ENCODE measurements at regions not wholly inside any gene's neighbourhood (a gene's known extent, or its start where the extent isn't known, plus 50 kb on each side); places are given as distances from the start of the nearest gene placed in this dataset.

GRCh38 chr13:109883181-109884180 lies 97.1 kb upstream of the IRS2 start:
- Histone ChIP-seq H3K4me1 (ENCODE audit: control insufficient read depth, insufficient read depth, low read length) (no peaks in the 10 kb centered on the region), H3K36me3 (ENCODE audit: control insufficient read depth, insufficient read depth, low read length) (no peaks in the 10 kb centered on the region), H3K27me3 (ENCODE audit: control insufficient read depth, insufficient read depth, low read length) (no peaks in the 10 kb centered on the region), H3K9me3 (ENCODE audit: control insufficient read depth, insufficient read depth, low read length) (no peaks in the 10 kb centered on the region), H3K4me3 (ENCODE audit: low read depth, low read length) (no peak overlapping the region), H3K9ac (ENCODE audit: low read depth, low read length) (no peak overlapping the region), H3K27ac (ENCODE audit: low read depth, low read length) (no peak overlapping the region)

- H3K27ac ChIP-seq (ENCODE audit: low read depth, low read length) = no peak overlapping the region
- H3K4me3 ChIP-seq (ENCODE audit: low read depth, low read length) = no peak overlapping the region
- H3K9ac ChIP-seq (ENCODE audit: low read depth, low read length) = no peak overlapping the region
- no peaks in the 10 kb centered on the region for H3K9me3 ChIP-seq (ENCODE audit: control insufficient read depth, insufficient read depth, low read length)
- no peaks in the 10 kb centered on the region for H3K27me3 ChIP-seq (ENCODE audit: control insufficient read depth, insufficient read depth, low read length)
- no peaks in the 10 kb centered on the region for H3K4me1 ChIP-seq (ENCODE audit: control insufficient read depth, insufficient read depth, low read length)
- H3K36me3 ChIP-seq (ENCODE audit: control insufficient read depth, insufficient read depth, low read length) = no peaks in the 10 kb centered on the region
These were observed 95.7 kb upstream of the IRS2 start for GRCh38 chr13:109881961-109882558.

GRCh38 chr13:109881347-109881725 lies 95.0 kb upstream of the IRS2 start:
- H3K4me3 ChIP-seq (ENCODE audit: low read depth, low read length) = no peak overlapping the region
- no peaks in the 10 kb centered on the region for H3K4me1 ChIP-seq (ENCODE audit: control insufficient read depth, insufficient read depth, low read length)
- no peaks in the 10 kb centered on the region for H3K9me3 ChIP-seq (ENCODE audit: control insufficient read depth, insufficient read depth, low read length)
- no peak overlapping the region for H3K27ac ChIP-seq (ENCODE audit: low read depth, low read length)
- no peaks in the 10 kb centered on the region for H3K27me3 ChIP-seq (ENCODE audit: control insufficient read depth, insufficient read depth, low read length)
- no peaks in the 10 kb centered on the region for H3K36me3 ChIP-seq (ENCODE audit: control insufficient read depth, insufficient read depth, low read length)
- no peak overlapping the region for H3K9ac ChIP-seq (ENCODE audit: low read depth, low read length)

GRCh38 chr13:109880371-109881346 lies 94.3 kb upstream of the IRS2 start:
- no peaks in the 10 kb centered on the region for H3K36me3 ChIP-seq (ENCODE audit: control insufficient read depth, insufficient read depth, low read length)
- no peaks in the 10 kb centered on the region for H3K27me3 ChIP-seq (ENCODE audit: control insufficient read depth, insufficient read depth, low read length)
- H3K4me3 ChIP-seq (ENCODE audit: low read depth, low read length) = no peak overlapping the region
- H3K4me1 ChIP-seq (ENCODE audit: control insufficient read depth, insufficient read depth, low read length) = no peaks in the 10 kb centered on the region
- H3K9me3 ChIP-seq (ENCODE audit: control insufficient read depth, insufficient read depth, low read length) = no peaks in the 10 kb centered on the region
- H3K27ac ChIP-seq (ENCODE audit: low read depth, low read length) = no peak overlapping the region
- no peak overlapping the region for H3K9ac ChIP-seq (ENCODE audit: low read depth, low read length)

- H3K9me3 ChIP-seq (ENCODE audit: control insufficient read depth, insufficient read depth, low read length) = no peaks in the 10 kb centered on the region
- H3K27me3 ChIP-seq (ENCODE audit: control insufficient read depth, insufficient read depth, low read length) = no peaks in the 10 kb centered on the region
- H3K4me1 ChIP-seq (ENCODE audit: control insufficient read depth, insufficient read depth, low read length) = no peaks in the 10 kb centered on the region
- no peaks in the 10 kb centered on the region for H3K36me3 ChIP-seq (ENCODE audit: control insufficient read depth, insufficient read depth, low read length)
- no peak overlapping the region for H3K4me3 ChIP-seq (ENCODE audit: low read depth, low read length)
- no peak overlapping the region for H3K27ac ChIP-seq (ENCODE audit: low read depth, low read length)
- H3K9ac ChIP-seq (ENCODE audit: low read depth, low read length) = no peak overlapping the region
These were observed 93.0 kb upstream of the IRS2 start for GRCh38 chr13:109879338-109879737.

- Histone ChIP-seq H3K4me1 (ENCODE audit: control insufficient read depth, insufficient read depth, low read length) (no peaks in the 10 kb centered on the region), H3K9me3 (ENCODE audit: control insufficient read depth, insufficient read depth, low read length) (no peaks in the 10 kb centered on the region), H3K27ac (ENCODE audit: low read depth, low read length) (no peak overlapping the region), H3K9ac (ENCODE audit: low read depth, low read length) (no peak overlapping the region), H3K27me3 (ENCODE audit: control insufficient read depth, insufficient read depth, low read length) (no peaks in the 10 kb centered on the region), H3K36me3 (ENCODE audit: control insufficient read depth, insufficient read depth, low read length) (no peaks in the 10 kb centered on the region), H3K4me3 (ENCODE audit: low read depth, low read length) (no peak overlapping the region)
These were observed 91.4 kb upstream of the IRS2 start for GRCh38 chr13:109877809-109878208.

GRCh38 chr13:109875746-109876145 lies 89.4 kb upstream of the IRS2 start:
- H3K9me3 ChIP-seq (ENCODE audit: control insufficient read depth, insufficient read depth, low read length) = no peaks in the 10 kb centered on the region
- no peak overlapping the region for H3K27ac ChIP-seq (ENCODE audit: low read depth, low read length)
- H3K36me3 ChIP-seq (ENCODE audit: control insufficient read depth, insufficient read depth, low read length) = no peaks in the 10 kb centered on the region
- no peaks in the 10 kb centered on the region for H3K4me1 ChIP-seq (ENCODE audit: control insufficient read depth, insufficient read depth, low read length)
- H3K4me3 ChIP-seq (ENCODE audit: low read depth, low read length) = no peak overlapping the region
- no peaks in the 10 kb centered on the region for H3K27me3 ChIP-seq (ENCODE audit: control insufficient read depth, insufficient read depth, low read length)
- H3K9ac ChIP-seq (ENCODE audit: low read depth, low read length) = no peak overlapping the region

GRCh38 chr13:109874484-109875454 lies 88.4 kb upstream of the IRS2 start:
- H3K27me3 ChIP-seq (ENCODE audit: control insufficient read depth, insufficient read depth, low read length) = no peaks in the 10 kb centered on the region
- no peak overlapping the region for H3K4me3 ChIP-seq (ENCODE audit: low read depth, low read length)
- no peaks in the 10 kb centered on the region for H3K9me3 ChIP-seq (ENCODE audit: control insufficient read depth, insufficient read depth, low read length)
- no peaks in the 10 kb centered on the region for H3K4me1 ChIP-seq (ENCODE audit: control insufficient read depth, insufficient read depth, low read length)
- H3K36me3 ChIP-seq (ENCODE audit: control insufficient read depth, insufficient read depth, low read length) = no peaks in the 10 kb centered on the region
- H3K27ac ChIP-seq (ENCODE audit: low read depth, low read length) = no peak overlapping the region
- no peak overlapping the region for H3K9ac ChIP-seq (ENCODE audit: low read depth, low read length)

- Histone ChIP-seq H3K4me3 (ENCODE audit: low read depth, low read length) (no peak overlapping the region), H3K9ac (ENCODE audit: low read depth, low read length) (no peak overlapping the region), H3K4me1 (ENCODE audit: control insufficient read depth, insufficient read depth, low read length) (no peaks in the 10 kb centered on the region), H3K36me3 (ENCODE audit: control insufficient read depth, insufficient read depth, low read length) (no peaks in the 10 kb centered on the region), H3K27me3 (ENCODE audit: control insufficient read depth, insufficient read depth, low read length) (no peaks in the 10 kb centered on the region), H3K27ac (ENCODE audit: low read depth, low read length) (no peak overlapping the region), H3K9me3 (ENCODE audit: control insufficient read depth, insufficient read depth, low read length) (no peaks in the 10 kb centered on the region)
These were observed 87.2 kb upstream of the IRS2 start for GRCh38 chr13:109873351-109874123.

Data from HUES48 (cell line).